HG03460 (cell line): ENCODE measurements at regions not wholly inside any gene's neighbourhood (a gene's known extent, or its start where the extent isn't known, plus 50 kb on each side); places are given as distances from the start of the nearest gene placed in this dataset.

Experiments used
- ATAC-seq: cut with Tn5 transposase; IDR thresholded peaks from one replicate; pipeline ENCODE4 v1.9.1; 2021; ENCODE audit not compliant: unreplicated experiment

DNA sequence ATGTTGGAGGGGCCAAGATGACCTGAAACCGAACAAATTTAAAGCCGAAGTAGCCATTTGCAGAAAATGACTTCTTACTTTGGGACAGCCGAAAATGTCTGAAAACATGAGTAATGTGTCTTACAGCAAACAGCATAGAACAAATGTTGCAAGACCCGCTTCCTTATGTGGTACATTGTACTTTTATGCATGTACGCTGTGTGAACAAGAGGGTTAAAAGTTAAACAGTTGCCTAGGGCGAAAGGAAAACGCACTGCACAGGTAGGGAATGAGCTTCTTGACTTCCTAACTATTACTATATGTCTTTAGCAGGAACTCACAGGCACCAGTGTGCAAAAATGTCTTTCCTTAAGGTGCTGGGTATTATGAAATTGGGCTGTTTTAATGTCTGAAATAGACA lies 303.5 kb upstream of the MGMT start:
- ATAC-seq: no peak

DNA sequence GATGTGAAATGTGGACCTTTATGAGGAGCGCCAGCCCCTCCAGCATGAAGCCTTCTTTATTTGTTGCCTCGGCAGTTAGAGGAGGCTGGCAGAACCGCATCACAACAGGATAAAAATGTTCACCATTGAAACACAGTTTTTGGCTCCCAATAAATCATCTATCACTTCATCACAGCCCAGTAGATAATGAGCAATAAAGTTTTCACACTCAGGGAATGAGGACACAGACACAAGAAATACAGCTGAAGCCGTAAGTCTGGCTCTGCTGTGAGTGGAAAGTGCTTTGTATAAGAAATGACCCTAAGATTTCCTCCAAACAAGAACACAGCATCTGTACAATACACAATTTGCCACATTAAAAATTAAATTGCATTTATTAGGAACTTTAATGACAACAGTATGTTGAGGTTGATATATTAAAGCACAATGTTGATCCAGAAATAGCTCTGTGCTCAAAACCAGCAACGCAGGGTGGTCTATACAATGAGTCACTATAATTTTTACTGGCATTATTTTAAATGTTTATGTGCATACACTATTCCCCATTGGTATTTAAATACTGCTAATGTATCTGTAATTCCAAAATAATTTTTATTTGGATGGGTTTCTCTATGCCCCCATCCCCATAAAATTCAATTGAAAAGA lies 301.8 kb upstream of the MGMT start:
- no peak for ATAC-seq

DNA sequence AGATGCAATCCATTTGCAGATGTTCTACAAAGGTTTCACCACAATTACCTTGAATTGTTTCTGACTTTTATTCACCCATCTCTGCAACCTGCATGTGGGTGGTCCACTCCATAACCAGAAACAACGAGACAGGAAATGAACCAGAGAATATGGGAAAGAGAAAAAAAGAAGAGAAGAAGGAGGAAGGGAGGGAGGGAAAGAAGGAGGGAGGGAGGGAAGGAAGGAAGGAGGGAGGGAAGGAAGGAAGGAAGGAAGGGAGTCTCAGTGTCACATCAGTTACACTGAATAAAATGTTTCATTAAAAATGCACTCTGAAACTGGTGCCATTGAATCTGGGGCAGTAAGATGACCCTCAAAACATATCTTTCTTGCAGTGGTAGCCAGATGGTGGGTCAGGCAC lies 301.3 kb upstream of the MGMT start:
- no peak for ATAC-seq

DNA sequence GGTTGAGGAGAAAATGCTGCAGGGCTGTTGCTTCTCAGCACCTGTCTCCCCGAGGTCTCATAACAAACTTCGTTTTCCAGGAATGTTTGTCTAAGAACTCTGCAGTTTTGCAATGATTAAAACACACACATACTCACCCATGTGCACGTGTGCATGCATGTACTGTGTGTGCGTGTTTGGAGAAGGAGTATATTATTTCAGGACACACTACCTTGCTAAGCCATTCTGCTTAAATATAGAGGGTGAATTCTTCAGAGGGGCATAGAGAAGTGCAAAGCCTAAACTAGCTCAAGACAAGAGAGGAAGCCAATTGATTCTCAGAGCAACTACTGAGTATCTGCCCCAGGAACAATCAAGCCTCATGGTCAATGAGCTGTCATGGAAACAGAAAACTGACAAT lies 298.4 kb upstream of the MGMT start:
- no peak for ATAC-seq

DNA sequence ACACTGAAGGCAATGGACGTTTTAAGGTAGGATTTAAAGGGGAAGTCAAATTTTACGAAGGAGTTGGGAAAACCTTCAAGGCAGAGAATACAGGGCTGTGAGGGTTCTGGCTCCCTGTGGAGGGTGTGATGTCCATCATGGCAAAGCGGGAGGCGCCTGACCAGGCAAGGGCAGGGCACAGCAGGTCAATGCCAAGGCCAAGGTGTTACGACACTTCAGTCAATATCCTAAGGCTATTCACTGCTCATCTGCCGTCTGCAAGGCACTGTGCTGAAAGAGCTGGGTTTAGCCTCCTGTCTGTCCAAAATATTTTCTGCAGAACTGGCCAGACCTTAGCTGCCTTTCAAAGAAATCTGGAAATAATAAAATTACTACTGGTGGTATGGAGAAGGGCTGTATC lies 297.9 kb upstream of the MGMT start:
- no peak for ATAC-seq

DNA sequence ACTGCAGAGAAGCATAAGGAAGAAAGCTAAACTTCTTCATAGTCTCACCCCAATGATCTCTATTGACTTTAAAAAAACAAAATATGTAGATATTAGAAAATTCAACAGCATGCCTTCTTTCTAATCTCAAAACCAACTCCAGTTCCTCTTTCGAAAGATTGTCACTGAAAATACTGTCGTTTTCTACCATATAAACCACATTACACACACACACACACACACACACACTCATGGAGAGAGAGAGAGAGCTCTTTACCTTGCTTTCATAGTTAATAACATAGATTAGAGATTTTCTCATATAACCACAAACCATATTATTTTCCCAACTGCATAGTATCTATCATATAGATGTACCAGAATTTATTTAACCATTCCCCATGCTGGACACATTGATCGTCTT lies 296.2 kb upstream of the MGMT start:
- no peak for ATAC-seq

DNA sequence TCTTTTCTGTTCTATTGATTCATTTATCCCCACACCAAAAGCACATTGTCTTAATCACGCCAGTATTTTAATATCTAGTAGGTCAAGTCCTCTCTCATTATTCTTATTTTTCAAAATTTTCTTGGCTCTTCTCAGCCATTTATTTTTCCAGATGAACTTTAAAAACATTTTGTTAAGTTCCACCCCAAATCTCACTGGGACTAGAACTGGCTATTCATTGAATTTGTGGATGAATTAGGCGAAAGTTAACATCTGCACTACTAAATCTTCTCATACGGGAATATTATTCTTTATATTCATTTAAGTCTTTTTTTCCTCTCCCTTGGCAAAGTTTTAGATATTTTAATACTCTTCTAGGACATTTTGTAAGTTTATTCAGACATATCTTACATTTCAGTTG lies 295.2 kb upstream of the MGMT start:
- ATAC-seq: no peak

DNA sequence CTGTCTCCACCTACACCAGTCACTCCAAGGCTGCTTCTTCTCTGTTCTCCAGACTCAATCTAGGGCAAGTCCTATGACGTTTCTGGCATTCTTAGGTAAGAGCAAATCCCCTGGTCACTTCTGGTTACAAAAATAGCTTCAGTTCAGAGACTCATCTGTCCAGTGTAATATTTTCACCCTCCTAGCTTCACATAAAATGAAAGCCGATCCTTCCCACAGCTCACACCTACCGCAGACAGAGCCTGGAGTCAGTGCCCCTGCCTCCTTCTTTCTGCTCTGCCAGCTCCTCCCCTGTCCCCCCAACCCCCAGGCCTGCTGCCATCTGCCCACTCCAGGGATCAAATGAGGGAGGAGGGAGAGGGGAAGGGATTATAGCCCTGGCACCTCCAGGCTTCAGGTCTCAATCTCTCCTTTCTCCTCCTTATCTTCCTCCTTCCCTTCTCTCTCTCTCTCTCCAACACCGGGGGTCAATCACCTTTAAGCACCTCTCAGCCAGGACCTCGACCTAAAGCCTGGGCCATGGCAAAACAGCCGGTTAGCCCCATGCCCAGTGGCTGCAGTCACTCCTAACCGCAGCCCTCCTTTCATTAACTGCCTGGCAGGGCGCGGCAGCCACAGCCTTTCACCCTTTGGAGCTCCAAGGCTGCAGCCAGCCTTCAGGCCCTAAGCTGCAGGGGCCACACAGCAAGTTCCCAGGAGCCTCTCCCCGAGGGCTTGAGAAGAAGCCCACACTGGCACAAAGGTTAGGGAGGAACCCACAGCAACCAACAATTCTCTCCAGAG lies 292.6 kb upstream of the MGMT start:
- ATAC-seq: no peak

DNA sequence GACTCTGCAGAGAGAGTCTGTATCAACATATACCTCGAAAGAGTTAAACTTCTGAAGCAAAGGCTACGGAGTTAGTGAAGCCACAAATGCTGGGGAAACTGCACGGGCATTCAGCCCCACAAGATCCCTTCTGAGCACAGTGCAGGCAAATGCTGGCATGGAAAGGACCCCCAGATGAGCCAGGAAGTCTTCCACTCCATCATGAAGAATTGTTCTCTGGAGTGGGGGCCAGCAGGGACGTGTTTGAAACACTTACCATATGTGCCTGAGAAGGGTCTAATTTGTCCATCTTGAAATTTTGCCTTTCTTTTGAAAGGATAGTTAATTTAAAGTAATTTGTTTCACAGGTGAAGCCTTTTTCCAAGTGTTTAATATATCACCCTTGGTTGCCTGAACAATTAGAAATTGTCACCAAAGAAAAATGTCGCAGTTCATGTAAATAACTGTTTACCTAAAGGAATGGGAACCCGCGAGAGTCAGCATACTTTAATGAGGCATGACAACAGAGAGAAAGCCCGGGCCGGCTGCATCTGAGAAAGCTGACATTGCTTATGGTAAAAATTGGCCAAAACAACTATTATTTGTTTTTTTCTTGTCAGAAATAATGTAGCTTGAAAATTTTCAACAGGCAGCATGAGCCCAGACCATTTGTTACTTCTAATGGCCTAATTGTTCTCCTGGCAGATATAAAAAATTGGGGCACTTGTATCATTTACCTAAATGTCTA lies 287.6 kb upstream of the MGMT start:
- ATAC-seq: no peak

DNA sequence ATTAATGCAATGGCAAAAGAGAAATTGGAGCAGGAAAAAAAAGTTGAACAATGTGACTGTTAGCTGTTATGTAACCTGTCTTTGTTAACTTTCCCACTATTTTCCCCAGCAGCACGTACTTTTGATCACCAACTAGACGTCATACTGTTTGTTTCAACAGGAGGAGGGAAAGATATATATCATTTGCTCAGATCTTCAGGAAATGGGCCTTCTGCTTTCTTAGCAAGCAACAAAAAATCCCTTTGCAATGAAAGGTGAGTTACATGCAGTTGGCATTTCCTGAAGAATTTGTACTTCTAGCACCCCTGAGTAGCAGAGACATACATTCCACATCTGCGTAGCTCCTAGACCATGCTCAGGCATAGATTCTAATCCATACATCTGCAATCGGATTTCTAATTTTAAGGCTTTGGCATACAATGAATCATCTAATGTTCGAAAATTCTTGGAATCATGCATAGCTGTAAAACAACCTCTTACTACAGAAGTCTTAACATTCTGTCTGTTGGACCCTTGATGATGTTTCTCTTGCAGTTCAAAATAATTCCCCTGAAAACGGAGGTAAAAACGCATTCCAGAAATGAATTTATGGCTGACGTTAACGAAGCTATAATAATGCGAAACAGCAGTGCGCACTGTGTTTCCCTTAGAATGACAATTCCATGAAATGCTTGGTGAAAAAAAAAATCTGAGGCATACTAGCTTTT lies 286.9 kb upstream of the MGMT start:
- ATAC-seq: no peak

DNA sequence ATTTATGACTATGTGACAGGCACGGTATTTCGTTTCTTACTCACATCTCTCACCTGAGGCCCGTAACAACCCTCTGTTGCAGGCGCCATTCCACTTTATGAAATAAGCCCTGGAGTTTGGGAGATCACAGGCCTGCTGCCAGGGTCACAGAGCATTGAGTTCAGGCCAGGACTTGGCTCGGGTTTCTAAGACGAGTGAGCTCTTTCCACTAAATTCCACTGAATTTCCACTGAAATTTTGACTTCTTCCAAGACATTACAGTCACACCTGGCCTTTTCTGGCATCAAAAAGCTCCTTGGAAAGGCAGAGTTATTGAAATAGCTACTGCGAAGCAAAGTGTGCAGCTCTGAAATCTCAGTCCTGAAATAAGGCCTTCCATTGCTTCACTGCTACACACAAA lies 282.8 kb upstream of the MGMT start:
- no peak for ATAC-seq

DNA sequence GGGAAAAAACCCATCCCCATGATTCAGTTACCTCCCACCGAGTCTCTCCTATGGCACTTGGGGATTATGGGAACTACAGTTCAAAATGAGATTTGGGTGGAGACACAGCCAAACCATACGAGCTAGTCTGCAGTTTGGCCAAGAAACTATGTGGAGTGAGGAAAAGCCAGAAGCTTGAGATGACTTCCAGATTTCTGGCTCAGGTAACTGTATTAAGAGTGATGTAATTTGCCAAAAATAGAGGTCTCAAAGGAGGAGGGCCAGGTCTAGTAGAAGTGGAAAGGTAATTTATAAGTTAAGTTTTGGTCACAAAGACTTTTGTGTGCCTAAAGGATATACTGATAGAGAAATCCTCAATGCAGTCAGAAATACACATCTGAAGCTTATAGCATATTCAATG lies 279.7 kb upstream of the MGMT start:
- no peak for ATAC-seq

DNA sequence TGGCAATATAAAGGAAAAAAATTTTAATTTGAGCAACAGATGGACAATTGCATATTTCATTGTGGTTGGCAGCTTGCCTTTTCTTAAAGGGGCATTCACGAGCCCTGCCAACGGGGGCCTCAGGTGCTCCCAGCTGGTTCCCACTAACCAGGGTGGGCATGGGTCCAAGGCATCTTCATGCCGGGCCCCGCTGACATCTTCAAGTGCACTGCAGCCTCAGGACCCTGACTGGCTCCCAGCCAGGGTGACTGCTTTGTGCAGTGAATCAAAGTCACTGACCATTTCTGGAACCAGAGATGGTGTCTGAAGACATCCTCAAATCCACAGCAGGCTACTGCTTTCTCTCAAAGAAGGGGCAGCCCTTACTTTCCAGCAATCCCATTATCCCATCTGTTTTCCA lies 275.2 kb upstream of the MGMT start:
- no peak for ATAC-seq

DNA sequence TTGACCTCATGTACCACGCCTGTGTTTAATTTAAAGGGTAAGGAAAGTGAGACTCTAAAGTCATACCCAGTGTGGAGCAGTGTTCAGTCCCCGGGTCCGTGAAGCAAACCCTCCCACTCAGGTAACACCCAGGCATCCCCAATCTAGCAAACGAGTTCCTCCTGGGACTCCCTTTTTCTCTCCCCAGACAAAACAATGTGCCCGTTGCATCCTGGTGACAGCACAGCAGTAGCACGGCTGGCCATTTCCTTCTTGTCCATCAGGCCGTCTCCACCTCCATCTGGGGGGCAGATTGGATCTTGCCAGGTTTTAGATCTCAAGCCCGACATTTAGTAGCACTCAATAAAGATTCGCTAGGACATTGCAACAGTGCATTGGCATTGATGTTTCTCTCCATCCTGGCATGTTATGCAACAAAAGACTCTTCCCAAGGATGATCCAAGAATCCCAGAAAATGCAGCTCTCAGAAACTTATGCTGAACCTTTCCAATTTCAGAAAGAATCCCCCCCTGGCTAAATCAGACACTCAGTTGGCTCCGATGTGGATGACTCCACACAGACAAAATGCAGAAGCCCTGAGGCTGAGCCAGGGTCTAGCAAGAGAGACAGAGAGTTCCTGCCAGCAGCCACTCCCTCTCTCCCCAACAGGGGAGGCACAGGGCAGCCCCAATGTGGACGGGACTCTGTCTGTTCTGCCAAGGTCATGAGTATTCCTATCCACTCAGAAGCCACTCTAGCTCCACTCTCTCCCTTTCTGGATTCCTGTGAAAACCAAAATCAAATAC lies 274.5 kb upstream of the MGMT start:
- no peak for ATAC-seq

DNA sequence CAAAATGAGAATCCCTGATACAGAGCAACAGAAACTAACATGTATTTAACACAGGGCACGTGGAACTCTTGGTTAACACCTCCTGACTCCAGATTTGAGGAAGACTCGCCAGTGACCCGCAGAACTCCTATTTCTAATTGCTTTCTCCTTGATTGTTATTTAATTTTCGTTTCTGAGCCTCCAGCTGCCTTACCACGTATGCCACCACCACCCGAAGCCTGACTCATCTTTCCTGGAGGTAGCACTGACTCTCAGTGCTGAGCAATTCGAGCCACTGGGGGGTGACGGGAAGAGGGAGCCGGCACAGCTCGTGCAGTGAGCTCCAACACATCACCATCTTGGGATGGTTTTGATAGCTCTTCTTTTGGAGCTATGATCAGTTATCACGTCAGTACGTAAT lies 273.9 kb upstream of the MGMT start:
- ATAC-seq: no peak

DNA sequence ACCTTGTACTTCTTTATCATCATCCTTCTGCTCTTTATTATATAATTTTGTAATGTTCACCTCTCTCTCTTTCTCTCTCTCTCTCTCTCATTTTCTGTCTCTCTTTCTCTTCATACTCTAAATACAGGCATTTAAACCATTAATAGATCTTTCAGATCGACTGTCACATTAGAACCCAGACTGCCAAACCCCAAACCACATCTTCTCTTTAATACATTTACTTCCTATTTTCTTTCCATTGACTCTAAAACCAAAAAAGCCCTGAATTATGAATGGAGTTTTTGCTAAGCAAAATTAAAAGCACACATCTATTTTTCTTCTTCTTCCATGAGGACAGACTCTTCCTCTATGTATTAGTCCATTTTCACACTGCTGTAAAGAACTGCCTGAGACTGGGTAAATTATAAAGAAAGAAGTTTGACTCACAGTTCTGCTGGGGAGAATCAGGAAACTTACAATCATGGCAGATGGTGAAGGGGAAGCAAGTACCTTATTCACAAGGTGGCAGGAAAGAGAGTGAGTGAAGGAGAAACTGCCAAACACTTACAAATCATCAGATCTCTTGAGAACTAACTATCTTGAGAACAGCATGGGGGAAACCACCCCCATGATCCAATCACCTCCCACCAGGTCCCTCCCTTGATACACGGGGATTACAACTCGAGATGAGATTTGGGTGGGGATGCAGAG lies 272.7 kb upstream of the MGMT start:
- no peak for ATAC-seq

DNA sequence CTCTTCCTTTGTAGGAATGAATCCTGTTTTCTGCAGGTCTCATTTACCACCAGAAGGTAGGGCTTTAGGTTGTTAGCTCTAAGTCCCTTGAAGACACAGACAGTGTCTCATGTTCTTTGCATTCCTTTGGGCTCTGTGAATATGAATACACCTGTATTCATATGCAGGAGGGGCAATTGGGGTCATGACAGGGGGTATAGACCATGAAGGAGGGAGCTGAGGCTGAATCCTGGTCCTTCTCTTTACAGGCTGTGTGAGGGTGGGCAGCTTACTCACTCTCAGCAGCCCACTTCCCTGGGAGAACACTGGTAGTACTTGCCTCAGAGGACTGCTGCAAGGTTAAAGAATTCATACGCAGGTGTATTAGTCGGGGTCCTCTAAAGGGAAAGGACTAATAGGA lies 267.2 kb upstream of the MGMT start:
- ATAC-seq: no peak

DNA sequence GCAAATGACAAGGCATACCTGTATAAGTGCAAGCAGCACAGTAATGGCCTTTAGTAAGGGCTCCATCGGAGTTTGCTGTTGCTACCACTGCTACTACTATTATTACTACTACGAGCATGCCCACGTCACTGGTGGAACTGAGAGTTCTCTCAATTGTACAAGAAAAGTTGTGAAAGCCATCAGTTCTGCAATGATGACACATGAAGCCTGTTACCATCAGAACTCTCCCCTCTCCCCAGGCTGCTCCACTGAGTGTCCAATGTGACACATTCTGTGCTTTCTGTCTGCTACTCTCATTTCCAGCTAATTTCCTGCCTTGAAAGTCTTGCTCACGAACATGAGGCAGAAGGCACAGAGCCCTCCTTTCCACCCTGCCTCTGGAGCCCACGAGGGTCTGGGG lies 263.2 kb upstream of the MGMT start:
- no peak for ATAC-seq

DNA sequence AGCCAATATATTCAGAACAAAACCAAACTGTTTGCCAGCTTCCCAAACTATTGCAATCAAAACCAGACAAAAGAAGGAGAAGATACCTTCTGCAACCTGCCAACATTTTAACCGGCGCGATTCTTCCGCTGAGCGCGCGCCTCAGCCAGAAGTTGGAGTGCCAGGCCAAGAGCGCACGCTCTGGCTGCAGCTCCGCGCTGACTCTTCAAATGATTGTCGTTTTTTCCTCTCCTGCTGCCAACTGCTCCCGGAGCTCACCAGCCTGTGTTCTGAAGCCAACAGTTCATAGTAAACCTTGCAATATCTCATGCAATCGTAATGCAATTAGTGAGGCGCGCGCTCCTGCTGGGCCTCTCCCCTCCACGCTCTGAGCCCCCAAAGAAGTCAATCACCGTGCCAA lies 259.7 kb upstream of the MGMT start:
- no peak for ATAC-seq

DNA sequence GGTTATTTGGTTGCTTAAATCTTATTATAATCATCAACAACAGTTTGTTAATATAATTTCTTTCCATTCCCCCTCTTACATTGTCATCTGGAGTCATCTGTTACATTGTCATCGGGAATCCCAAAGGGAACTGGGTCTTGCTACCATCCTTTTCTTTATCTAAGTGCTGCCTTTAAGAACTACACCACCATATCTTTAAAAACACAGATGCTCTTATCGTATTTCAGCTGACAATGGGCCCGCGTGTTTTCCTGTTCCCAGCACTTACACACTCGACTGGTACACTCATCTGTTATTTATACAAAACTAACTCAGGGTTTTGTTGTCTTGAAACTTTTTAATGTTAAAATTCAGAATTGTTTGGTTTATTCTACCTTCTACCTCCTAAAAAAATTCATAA lies 256.2 kb upstream of the MGMT start:
- ATAC-seq: no peak
